Limb (tissue), 2 donors: ENCODE measurements at regions not wholly inside any gene's neighbourhood (a gene's known extent, or its start where the extent isn't known, plus 50 kb on each side); places are given as distances from the start of the nearest gene placed in this dataset.

ENCODE experiments used
- DNase-seq, 2 donors: peaks; one replicate each; pipeline ENCODE4 v3.0.0-alpha.2; 2016; ENCODE audit errors: extremely low spot score in 2 of 2

DNA sequence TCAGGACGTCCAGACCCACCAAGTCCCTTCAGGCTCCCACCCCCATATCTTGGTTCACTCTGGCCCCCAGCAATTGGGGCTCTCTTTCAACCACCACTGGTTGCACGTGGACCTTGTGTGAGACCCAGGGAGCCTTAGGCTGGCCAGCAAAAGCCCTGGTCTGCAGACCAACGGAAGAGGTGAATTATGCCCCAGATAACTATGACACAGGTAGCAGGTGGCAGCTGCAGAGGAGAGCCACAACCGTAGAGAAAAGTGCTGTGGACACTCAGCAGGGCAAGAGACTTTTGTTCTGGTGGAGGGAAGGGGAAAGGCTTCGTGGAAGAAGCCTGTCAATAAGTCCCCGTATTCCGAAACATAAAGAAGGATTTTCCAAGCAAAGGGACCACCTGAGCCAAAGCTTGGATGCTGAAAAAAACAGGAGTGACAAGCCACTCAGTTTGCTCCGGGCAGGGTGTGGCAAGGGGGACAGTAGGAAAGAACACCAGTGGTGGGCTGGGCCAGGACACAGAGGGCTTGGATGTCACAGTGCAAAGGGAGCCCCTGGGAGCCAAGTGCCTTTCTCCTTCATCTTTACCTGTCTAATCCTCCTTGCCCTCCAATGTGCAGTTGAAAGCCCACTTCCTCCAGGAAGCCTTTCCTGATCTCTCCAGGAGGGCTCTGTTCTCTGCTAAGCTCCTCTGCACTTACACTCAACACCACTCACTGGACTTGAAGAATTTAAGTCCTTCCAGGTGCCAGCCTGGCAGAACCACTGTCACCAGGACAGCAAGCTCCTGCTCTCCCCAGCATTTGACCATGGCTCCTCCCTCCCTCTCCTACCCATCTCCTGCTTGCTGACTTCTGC, 264.7 kb downstream of the BUD13 start:
- no peak for DNase-seq

DNA sequence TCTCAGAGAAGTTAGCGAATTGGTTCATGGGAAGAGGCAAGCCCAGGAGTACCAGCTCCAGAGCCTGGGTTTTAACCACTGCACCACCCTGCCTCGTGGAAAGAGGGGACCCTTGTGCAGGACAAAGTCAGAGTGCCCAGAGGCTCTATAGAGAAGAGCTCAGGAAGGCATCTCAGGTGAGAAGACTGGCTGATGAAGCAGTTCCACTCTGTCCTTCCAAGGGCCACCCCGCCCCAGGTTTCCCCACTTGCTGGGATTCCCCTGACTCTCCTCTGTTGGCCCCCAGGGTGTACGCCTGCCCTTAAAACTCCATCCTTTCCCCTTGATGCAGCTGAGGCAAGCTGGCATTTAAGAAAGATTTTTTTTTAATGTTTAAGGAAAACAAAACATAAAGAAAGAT, 265.8 kb downstream of the BUD13 start:
- no peak for DNase-seq

DNA sequence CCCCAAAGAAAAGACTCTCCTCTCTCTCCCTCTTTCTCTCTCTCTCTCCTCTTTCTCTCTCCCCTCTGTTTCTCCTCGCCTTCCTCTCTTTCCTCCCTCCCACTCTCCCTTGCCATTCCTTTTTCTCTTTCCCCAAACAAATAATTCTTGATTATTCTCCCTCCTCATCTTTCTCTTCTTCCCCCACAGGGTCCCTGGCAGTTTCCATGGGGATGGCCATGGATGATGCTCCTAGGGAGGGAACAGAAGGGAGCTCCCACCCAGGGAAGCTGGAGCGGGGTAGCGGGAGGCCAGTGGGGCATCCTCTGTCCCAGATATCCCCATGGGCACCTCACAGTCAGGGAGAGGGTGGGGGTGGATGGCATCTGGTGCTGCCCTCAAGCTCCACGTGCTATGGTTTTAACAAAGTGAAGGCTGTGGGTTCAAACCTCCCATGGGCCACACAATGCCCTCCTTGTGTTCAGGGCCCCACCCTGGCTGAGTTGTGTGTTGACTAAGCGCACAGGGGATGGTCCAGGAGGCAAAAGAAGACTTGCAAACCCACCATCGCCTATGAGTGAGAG, 266.4 kb downstream of the BUD13 start:
- DNase-seq = no peak

DNA sequence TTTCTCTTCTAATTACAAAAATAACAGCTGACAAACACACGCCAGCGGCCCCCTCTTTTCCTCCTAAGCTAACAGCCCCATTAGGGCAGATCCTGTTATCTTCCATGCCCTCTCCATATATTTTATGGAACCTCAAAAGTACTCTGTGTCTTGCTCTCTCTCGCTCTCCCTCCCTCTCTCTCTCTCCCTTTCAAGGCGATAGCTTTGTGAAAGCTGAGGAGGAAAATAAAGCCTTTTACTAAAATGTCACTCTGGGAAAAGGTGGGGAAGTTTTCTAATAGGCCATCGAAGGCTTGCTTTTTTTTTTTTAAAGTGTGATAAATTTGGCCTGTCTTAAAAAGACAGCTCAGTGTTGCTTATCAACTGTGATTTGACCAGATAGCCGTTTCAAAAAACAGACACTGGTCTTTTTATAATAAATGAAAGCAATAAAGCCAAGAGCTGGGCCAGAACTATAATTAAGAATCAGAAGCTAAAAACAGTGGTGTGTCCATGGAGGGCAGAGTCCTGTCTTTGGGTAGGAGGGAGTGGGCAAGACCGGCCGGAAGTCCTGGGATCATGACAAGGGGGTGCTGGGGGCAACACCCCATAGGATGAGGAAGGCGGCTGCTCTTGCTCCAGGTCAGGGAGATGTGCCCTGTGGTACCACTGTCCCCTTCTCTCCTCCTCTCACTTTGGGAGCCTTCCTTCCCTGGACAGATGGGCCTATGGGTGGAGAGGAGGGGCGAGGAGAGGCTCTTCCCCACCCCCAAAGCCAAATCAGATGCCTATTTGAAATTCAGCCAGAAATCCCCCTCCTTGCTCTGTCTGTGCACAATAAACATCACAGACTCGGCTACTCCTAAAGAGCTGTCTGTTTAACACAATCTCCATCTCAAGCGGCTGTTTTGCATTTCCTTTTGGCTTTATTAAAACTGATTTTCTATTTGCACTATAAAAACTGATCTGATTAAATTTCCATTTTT, 267.2 kb downstream of the BUD13 start:
- no peak for DNase-seq

DNA sequence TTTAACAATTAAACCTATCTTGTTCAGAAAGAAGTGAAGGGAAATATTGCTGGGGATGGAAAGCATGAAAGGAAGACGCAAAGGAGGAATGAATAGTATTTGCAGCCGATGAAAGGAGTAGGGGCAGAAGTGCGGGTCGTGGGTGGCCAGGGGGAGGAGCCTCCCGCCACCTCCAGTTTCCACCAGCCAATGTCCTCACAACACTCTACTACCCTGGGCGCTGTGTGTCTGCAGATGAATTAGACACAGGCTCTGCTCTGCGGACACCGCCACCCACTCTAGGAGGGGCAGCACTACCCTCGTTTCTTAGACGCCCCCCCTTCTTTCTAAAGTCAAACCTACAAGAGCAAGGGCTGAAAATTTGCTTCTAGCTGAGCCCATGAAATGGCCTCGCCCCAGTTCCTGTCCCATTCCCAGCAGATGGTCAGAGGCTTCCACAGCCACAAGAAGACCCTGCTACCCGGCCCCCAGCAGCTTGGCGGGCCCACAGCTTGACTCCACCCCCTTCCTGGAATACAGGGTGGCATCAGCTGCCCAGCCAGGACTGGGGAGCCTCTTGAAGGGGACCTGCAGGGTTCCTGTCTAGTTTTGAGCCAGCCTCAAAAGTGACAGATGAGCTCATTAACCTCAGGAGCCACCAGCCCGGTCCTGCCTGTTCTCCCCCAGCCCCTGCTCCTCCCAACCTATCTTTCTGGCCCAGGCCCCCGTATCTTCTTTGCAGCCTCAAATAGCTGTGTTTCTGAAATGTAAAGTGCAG, 268.1 kb downstream of the BUD13 start:
- no peak for DNase-seq

DNA sequence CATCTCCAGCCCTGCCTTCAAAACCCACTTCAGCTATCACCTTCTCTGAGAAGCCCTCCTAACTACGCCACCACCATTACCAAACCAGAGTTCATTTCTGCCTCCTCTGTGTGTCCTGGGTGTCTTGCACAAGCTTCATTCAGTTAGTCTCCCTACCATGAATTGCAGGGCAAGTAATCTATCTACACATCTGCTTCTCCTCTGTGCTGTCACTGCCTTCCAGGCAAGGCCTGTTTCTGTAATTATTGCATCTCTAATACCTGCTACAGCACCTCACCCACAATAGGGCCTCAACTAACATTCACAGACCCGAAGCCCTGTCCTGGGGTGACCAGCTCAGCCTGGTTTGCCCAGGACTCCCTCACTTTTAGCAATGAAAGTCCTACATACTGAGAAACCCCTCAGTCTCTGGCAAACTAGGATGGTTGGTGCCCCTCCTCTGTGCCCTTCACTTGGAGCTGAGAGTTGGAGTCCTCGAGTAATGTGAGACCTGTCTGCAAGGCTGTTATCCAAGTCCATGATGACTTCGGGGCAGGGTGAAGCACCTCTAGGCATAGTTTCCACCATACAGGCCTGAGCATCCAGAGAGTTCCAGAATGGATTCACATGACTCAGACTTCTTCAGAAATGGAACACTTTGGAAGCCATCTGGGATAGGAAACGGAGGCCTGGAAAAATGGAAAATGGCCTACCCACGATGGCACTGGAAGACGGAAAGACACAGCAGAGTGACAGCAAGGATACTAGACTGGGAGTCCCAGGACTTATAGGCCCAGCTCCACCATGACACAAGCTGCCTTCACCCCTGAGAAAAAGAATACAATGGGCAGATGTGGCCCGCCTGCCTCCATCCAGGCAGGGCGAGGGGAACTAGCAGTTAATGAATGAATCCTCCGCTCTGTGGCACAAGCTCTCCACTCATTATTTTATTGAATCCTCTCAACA, 269.3 kb downstream of the BUD13 start:
- DNase-seq = no peak

DNA sequence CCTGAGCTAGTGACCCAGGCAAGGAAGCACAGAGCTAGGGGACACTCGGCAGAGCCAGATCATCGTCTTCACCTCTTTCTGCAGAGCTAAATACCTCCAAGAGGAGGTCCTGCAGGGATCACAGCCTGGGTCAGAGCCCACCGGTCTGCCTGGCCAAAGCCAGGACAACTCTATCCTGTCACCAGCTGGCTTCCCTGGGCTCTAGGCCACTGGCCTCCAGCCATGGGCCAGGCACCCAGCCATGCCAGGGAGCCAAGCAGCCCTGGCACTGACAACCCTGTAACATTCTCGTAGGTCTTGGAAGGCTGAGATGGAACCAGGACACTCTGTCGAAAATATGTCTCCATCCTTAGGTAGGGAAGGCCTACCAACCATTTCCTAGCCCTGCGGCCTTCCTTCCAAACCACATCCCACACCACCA, 270.1 kb downstream of the BUD13 start:
- no peak for DNase-seq

DNA sequence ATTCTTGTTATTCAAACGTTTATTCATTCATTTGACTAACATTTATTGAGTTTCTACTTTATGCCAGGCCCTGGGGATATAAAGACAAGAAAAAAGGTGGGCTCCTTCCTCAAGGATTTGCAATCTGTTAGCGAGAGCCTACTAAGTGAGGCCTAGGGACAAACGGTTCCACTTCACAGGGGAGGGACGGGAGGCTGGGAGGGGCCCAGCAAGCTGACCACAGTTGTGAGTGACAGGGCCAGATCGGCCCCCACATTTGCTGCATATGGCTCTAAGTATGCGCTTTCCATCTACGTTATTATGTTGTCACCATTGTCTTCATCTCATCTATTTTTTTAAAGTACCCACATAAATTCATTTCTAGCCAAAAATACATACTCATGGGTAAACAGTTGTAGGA, 271.1 kb downstream of the BUD13 start:
- DNase-seq = no peak

DNA sequence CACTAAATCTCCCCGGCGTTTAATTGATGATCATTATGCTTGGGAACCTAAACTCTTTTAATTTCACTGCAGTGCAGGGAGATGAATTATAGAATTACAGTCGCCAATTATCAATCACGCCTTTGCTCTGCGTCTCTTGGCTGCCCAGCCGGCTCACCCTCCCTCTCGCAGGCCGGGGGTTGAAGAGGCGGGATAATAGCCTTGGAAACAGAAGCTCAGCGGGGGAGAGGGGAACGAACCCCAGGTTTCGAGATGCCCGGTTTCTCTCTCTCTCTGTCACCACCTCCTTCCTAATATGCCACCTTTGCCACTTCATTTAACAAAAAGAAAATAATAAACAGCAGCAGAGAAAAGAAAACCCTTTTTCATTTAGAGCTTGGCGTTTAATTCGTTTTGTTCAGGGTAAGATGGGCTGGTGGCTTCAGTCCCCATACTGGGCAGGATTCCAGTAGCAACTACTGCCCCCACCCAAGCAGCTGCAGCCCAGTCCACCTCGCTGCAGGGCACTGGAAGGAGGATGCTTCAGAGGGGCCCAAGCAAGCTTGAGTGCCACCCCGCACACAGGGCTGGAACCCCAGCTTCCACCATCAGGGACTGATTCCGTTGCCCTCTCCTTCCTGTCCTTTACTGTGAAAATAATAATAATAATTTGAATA, 271.7 kb downstream of the BUD13 start:
- peak in 1 of 2 donors; percentile 47 for DNase-seq

DNA sequence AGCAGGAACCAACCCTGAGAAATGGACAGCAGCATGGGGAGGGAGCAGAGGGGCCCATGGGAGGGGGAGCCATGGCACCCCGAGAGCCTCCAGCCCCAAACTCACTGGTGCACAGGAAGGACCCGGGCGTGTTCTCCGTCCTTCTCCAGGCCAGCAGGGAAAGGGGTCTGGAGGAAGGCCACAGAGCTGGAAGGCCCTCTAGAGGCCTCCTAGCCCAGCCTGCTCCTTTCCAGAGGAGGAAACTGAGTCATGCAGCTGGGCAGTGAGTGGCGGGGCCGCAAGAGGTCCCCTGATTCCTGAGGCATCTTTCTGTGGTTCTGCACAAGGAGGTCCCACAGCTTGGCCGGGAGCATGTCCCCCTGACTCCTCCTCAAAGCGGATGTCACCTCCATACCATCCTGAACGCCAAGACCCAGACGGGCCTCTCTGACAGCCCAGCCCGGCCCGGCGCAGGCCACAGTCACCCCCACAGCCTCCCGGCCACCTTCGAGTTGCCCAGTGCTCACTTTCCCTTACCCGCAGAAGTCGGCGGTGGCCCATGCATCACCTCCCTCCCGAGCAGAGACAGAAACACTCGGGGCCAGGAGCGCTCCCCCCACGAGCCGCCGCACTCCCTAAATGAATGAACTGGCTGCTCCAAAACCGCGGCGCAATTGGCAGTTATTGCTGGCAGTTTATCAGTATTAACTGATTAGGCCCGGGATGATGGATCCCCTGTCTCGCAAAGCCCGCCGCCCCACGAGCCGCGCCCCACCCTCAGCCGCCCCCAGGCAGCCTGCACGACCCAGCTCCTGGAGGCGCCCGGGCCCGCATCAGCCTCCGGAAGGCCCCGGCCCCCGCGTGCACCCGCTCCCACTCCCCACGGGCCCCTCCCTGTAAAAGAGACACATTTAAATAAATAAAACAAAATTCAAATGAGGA, 272.5 kb downstream of the BUD13 start:
- peak in 1 of 2 donors; percentile 55 for DNase-seq

DNA sequence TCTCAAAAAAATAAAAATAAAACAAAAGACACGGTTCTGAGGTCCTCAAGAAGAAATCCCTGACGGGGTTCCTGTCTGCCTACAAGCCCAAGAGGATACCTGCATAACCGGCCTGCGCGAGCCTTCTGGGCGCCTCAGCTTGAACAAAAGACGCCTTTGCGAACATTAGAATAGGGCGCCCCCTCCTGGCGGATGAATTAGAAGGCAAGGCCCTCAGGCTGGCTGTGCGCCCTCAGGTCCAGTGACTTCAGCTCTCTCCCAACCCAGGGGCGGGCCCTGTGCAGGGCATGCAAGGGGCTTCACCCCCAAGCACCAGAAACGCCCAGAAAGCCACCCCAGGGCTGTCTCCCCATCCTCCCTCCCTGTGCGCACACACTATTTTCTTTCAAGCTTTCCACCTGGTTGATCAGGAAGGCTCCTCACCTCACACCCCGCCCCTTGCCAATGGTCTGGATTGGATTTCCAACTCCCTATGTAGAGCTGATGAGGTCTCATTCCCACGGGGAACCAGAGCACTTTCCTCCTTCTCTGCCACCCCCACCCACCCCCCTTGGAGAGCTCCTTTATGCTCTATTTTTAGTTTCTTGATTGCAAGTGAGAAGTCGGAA, 273.3 kb downstream of the BUD13 start:
- peak; percentile 55 to 87 for DNase-seq

DNA sequence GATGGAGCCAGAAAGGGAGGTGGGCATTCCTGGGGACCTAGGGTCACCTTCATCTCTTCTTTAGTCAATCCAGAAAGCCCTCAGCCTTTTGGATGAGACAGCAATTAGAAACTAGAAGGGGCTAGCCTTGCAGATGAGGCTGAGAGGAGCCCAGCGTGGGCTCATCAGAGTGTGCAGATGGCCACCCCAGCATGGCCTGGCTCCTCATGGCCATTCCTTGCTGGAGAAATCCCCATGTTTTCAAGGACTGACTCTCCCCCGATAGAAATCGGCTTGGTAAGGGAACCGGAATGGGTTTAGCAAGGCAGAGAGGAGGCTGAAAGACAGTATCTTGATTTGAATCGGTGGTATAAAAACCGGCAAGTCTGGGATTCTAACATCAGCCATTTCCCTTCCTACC, 274.6 kb downstream of the BUD13 start:
- DNase-seq = no peak

DNA sequence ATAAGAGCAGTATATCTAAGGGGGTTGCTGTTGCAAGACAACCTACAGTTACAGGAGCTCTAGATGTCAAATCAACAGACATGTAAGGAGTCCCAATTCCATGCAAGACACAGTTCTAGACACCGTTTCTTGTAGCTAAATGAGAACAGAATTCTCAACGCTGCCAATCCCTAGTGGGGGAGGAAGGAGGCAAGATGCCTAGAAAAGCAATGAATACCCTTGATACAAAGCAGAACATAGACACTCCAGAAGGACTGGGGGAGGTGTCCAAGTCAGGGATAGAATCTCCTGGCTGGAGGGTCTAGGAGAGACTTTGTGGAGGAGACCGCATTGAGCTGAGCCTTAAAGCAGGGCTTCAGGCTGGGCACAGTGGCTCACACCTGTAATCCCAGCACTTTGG, 280.2 kb downstream of the BUD13 start:
- no peak for DNase-seq

DNA sequence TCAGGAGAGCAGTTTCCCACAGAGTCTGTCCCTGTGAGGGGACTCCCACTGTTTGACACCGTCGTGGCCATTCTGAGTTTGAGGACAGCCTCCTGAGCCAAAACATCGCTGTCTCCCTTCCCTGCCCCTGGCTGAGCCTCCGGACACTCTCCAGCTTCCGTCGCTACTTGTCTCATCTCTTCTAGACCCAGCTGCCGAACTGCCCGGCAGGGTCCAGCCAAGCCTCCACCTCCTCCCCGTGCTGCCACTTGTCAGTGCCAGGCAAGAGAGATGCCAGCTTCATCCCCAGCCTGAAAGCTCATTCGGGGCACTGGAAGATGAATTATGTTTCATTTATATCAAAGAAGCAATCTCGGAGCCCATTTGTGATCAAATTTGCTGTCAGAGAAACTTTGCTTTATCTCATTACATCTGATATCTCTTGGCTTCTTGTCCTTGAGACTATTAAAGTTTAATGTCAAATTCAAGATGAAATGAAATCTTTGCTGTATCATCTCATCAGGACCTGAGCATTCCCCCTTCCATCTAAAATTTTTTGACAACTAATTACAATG, 283.9 kb downstream of the BUD13 start:
- DNase-seq = no peak

DNA sequence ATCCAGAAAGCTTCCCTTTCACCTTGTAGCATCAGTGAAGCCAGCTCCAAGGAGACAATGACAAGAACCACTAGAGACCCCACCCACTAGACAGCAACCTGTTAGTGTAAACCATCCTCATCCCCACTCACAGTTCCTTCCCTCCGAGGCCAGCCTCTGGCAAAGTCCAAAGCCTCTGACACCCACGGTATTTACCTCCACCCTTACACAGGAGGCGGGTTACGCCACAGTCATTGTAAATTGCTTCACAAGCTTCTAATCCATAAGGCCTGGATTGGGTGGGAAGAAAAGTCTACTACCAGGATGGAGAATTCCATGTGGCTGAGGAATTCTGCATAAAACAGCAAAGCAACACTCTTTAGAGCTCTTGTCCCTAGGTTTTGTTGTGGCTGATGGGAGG, 287.4 kb downstream of the BUD13 start:
- DNase-seq = no peak

DNA sequence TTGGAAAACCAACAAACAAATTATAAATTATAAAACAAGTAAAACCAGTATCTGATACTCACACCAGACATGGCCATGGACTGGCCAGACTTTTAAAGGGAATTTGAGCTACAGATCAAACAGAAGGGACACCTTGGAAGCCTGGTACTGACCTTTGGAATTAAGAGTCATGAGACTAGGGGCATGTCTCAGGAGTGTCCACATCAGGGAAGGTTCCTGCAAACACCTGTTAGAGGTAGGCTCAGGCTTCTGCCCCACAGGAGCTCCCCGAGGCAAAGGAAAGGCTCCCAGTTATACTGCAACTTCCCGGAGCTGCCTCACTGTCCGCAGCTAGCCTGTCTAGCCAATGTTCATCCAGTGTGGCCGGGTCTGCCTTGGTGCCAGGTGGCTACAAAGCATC, 290.1 kb downstream of the BUD13 start:
- no peak for DNase-seq

DNA sequence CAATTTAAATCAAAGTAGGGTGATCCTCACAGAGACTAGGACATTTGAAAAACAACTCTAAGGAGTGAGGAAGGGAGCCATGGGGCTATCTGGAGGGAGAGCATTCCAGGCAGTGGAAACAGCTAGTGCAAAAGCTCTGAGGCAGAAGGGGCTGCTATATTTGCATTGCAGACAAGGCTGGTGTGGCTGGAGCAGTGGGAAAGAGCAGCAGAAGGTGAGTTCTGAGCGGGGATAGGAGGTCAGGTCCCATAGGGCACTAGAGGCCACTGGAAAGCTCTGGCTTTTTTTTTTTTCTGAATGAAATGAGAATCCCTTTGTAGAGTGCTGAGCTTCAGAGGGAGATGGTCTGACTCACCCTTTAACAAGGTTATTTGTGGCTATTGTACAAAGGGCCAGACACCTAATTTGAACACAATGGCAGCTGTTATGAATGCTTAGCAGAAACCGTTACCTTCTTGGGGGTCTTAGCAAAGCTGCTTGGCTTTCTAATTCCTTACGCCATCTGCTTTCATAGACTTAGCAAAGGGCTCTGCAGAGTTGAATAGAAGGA, 291.6 kb downstream of the BUD13 start:
- DNase-seq = no peak
